Tibial nerve (tissue), 4 donors: ENCODE measurements at regions not wholly inside any gene's neighbourhood (a gene's known extent, or its start where the extent isn't known, plus 50 kb on each side); places are given as distances from the start of the nearest gene placed in this dataset.

ENCODE experiments used
- DNase-seq, 2 donors: peaks; one replicate each; pipeline ENCODE4 v3.0.0-alpha.2; 2019; ENCODE audit warnings: low spot score in 2 of 2
- H3K27ac ChIP-seq, 4 donors: fragments of 200-600 bp; sonication (generic) in 3 of 4; one replicate each; pipeline ENCODE4 v1.5.1; 2017 to 2019; ENCODE audit warnings: mild to moderate bottlenecking in 1 of 4
- H3K27me3 ChIP-seq, 2 donors: fragments of 200-600 bp; sonication (generic) in 1 of 2; one replicate each; pipeline versions ENCODE4 v1.5.1 to v1.6.0; 2017 to 2019
- H3K36me3 ChIP-seq, 3 donors: fragments of 200-600 bp; sonication (generic); one replicate each; pipeline ENCODE4 v1.5.1; 2018 to 2019
- H3K4me1 ChIP-seq, 4 donors: fragments of 200-600 bp; sonication (generic) in 3 of 4; one replicate each; pipeline ENCODE4 v1.5.1; 2017 to 2019
- H3K4me3 ChIP-seq, 4 donors: fragments of 200-600 bp; sonication (generic) in 3 of 4; one replicate each; pipeline ENCODE4 v1.5.1; 2017 to 2019; ENCODE audit warnings: mild to moderate bottlenecking in 1 of 4, moderate library complexity in 1 of 4
- H3K9me3 ChIP-seq, 4 donors: fragments of 200-600 bp; sonication (generic) in 3 of 4; one replicate each; pipeline ENCODE4 v1.5.1; 2017 to 2019
- EP300 ChIP-seq, 2 donors: sonication (generic); formaldehyde crosslinking; IDR thresholded peaks; one replicate each; pipeline ENCODE4 v1.6.1; 2017; ENCODE audit warnings: antibody characterized with exemption in 2 of 2, mild to moderate bottlenecking in 1 of 2
- POLR2A ChIP-seq, 2 donors: fragments of 450-650 bp; IDR thresholded peaks; one replicate each; pipeline ENCODE4 v1.6.1; 2017; ENCODE audit warnings: antibody characterized with exemption in 2 of 2, mild to moderate bottlenecking in 2 of 2, moderate library complexity in 2 of 2
- WGBS, 2 donors: methylation state at CpG; one replicate each; pipeline ENCODE4 v1.1.5; 2018; 5-methylcytosine and 5-hydroxymethylcytosine counted together
- TF ChIP-seq, protein P1 (sequence below), 5 experiments: fragments of 200-600 bp in 3 of 5; fragments of 450-650 bp in 2 of 5; sonication (generic) in 3 of 5; IDR thresholded peaks; one replicate each; pipeline ENCODE4 v1.5.1; 2016 to 2019; ENCODE audit warnings: antibody characterized with exemption in 5 of 5, mild to moderate bottlenecking in 3 of 5, moderate library complexity in 2 of 5

- H3K4me3 ChIP-seq = no peak overlapping the region
- no peak for DNase-seq
- no peak overlapping the region for H3K27ac ChIP-seq
- H3K36me3 ChIP-seq = peaks cover 0 to 19% (median 4%) of the 10 kb centered on the region in 3 donors
- no peaks in the 10 kb centered on the region for H3K9me3 ChIP-seq
- H3K27me3 ChIP-seq = no peaks in the 10 kb centered on the region
- H3K4me1 ChIP-seq = peaks cover 0 to 30% (median 3%) of the 10 kb centered on the region in 4 donors
- TF ChIP-seq, protein P1, sequence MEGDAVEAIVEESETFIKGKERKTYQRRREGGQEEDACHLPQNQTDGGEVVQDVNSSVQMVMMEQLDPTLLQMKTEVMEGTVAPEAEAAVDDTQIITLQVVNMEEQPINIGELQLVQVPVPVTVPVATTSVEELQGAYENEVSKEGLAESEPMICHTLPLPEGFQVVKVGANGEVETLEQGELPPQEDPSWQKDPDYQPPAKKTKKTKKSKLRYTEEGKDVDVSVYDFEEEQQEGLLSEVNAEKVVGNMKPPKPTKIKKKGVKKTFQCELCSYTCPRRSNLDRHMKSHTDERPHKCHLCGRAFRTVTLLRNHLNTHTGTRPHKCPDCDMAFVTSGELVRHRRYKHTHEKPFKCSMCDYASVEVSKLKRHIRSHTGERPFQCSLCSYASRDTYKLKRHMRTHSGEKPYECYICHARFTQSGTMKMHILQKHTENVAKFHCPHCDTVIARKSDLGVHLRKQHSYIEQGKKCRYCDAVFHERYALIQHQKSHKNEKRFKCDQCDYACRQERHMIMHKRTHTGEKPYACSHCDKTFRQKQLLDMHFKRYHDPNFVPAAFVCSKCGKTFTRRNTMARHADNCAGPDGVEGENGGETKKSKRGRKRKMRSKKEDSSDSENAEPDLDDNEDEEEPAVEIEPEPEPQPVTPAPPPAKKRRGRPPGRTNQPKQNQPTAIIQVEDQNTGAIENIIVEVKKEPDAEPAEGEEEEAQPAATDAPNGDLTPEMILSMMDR (IDR thresholded peaks at IDR 0.05) = no peak
- TF ChIP-seq POLR2A (IDR thresholded peaks at IDR 0.05) (no peak), EP300 (IDR thresholded peaks at IDR 0.05) (no peak)
- 94 to 95% methylated on average over 5 of the region's 5 CpGs for WGBS, 2 donors
These were observed 270.8 kb upstream of the RGS6 start for GRCh38 chr14:71661441-71661840.

GRCh38 chr14:71662291-71662790, 269.9 kb upstream of the RGS6 start:
- Histone ChIP-seq H3K4me1 (peaks cover 0 to 39% (median 7%) of the 10 kb centered on the region in 4 donors), H3K27me3 (no peaks in the 10 kb centered on the region), H3K9me3 (no peaks in the 10 kb centered on the region), H3K27ac (no peak overlapping the region), H3K4me3 (no peak overlapping the region), H3K36me3 (peaks cover 0 to 19% (median 4%) of the 10 kb centered on the region in 3 donors)
- TF ChIP-seq POLR2A (IDR thresholded peaks at IDR 0.05) (no peak), EP300 (IDR thresholded peaks at IDR 0.05) (no peak)
- TF ChIP-seq, protein P1 (IDR thresholded peaks at IDR 0.05) = no peak
- WGBS, 2 donors = 98 to 99% methylated on average over 4 of the region's 4 CpGs
- DNase-seq = no peak

GRCh38 chr14:71665157-71665556, 267.1 kb upstream of the RGS6 start:
- Histone ChIP-seq H3K4me3 (no peak overlapping the region), H3K36me3 (peaks cover 0 to 19% (median 4%) of the 10 kb centered on the region in 3 donors), H3K4me1 (peaks cover 0 to 42% (median 10%) of the 10 kb centered on the region in 4 donors), H3K9me3 (no peaks in the 10 kb centered on the region), H3K27me3 (no peaks in the 10 kb centered on the region), H3K27ac (no peak overlapping the region)
- TF ChIP-seq, protein P1 (IDR thresholded peaks at IDR 0.05) = no peak
- TF ChIP-seq EP300 (IDR thresholded peaks at IDR 0.05) (no peak), POLR2A (IDR thresholded peaks at IDR 0.05) (no peak)
- DNase-seq = no peak
- 41 to 44% methylated on average over 1 of the region's 1 CpG for whole genome bisulfite sequencing, 2 donors

DNA sequence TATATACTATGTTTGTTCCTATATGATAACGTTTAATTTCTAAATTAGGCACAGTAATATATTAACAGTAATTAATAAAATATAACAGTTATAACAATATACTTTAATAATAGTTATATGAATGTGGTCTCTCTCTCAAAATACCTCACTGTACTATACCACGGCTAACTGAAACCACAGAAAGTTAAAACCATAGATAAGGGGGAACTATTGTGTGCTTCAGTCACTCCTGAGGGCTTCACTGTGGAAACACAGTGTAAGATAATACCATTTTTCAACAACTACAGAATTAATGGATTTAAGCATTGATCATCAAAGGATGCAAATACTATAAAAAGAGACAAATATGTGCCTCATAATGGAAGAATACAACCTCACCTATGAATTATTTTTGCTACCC, 266.4 kb upstream of the RGS6 start:
- Histone ChIP-seq H3K9me3 (no peaks in the 10 kb centered on the region), H3K36me3 (peaks cover 0 to 19% (median 4%) of the 10 kb centered on the region in 3 donors), H3K27ac (no peak overlapping the region), H3K4me1 (peaks cover 0 to 38% (median 10%) of the 10 kb centered on the region in 4 donors), H3K27me3 (no peaks in the 10 kb centered on the region), H3K4me3 (no peak overlapping the region)
- no peak for TF ChIP-seq EP300 (IDR thresholded peaks at IDR 0.05)
- TF ChIP-seq POLR2A (IDR thresholded peaks at IDR 0.05) = no peak
- TF ChIP-seq, protein P1 (IDR thresholded peaks at IDR 0.05) = no peak
- 86 to 94% methylated on average over 2 of the region's 2 CpGs for WGBS, 2 donors
- DNase-seq = no peak

DNA sequence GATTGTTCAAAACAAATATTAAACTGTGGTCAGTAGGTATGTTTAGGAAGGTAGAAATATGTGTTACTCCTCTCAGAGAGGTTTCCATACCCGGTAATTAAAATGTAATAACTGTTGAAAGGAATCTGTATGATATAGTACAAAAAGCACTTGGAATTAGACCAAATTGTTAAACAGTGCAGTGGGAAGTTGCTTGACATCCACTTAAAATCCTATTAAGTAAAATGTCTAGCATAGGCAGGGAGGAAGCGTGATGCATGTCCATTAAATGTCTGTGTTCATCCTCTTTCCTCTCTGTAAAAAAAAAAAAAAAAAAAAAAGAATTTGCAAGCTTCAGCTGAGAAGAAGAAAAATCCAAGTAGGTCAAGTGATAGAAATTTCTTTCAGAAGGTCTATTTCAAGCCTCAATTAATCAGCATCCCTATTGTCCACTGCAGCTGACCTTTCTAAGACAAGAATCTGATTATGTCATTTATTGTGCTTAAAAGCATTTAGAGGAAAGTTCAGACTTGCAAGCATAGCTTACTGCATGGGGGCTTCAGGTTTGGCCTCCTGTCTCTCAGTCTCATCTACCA, 265.6 kb upstream of the RGS6 start:
- no peak for TF ChIP-seq POLR2A (IDR thresholded peaks at IDR 0.05)
- peaks cover 0 to 21% (median 0%) of the 10 kb centered on the region in 3 donors for H3K36me3 ChIP-seq
- no peak overlapping the region for H3K27ac ChIP-seq
- H3K4me3 ChIP-seq = no peak overlapping the region
- WGBS, 2 donors = 61 to 71% methylated on average over 2 of the region's 2 CpGs
- H3K4me1 ChIP-seq = peaks cover 0 to 38% (median 10%) of the 10 kb centered on the region in 4 donors
- H3K27me3 ChIP-seq = no peaks in the 10 kb centered on the region
- no peaks in the 10 kb centered on the region for H3K9me3 ChIP-seq
- DNase-seq = no peak
